HCT116 (cell line): ENCODE measurements at regions not wholly inside any gene's neighbourhood (a gene's known extent, or its start where the extent isn't known, plus 50 kb on each side); places are given as distances from the start of the nearest gene placed in this dataset.

ENCODE experiments used
- ATAC-seq: fragments of 200-7000 bp; cut with Tn5 transposase; 2 replicates; pipeline ENCODE4 v1.9.1; 2020; ENCODE audit warnings: mild to moderate bottlenecking, moderate library complexity
- BruUV-seq: library from RNA; stranded (reverse); fragments of 400-500 nt; replicated peaks from 2 replicates; lab custom pipeline; 2021; lab: Mats Ljungman, UMichigan
- CTCF ChIA-PET: fragments of 300-600 bp; sonication (Branson Sonifier 250); formaldehyde crosslinking; loops from one replicate; lab custom pipeline; 2021; ENCODE audit warnings: antibody characterized with exemption; lab: Charles Lee
- POLR2A ChIA-PET: fragments of 300-600, 350-600 bp; sonication (Branson Sonifier 250); formaldehyde crosslinking; loops from one replicate; lab custom pipeline; 2021; ENCODE audit warnings: antibody characterized with exemption; lab: Charles Lee
- RAD21 ChIA-PET, 2 experiments: fragments of 300-600 bp; sonication (Branson Sonifier 250); formaldehyde crosslinking; loops; one replicate each; lab custom pipeline; 2023; ENCODE audit warnings: low total read pairs in 2 of 2; ENCODE audit not compliant: uncharacterized antibody in 2 of 2, unreplicated experiment in 2 of 2, low non-redundant PET in 1 of 2; lab: Charles Lee
- DNase-seq: peaks from one replicate; pipeline ENCODE4 v3.0.0-alpha.2; 2010; ENCODE audit warnings: low read depth, low spot score
- H2AFZ ChIP-seq: fragments of 200-600 bp; shearing (Covaris generic), sonication (generic); 2 replicates; pipeline ENCODE4 v1.6.1; 2017; ENCODE audit warnings: low read depth, mixed run types, mixed read lengths, antibody characterized with exemption, low read length; ENCODE audit not compliant: poor library complexity, severe bottlenecking
- H3K27ac ChIP-seq: 2 replicates; pipeline ENCODE4 v1.5.1; 2012; ENCODE audit warnings: low read depth, low read length
- H3K27me3 ChIP-seq: fragments of 200-600 bp; sonication (generic); 2 replicates; pipeline ENCODE4 v1.6.1; 2016; ENCODE audit warnings: mixed run types, low read length, mixed read lengths; ENCODE audit not compliant: insufficient read depth
- H3K36me3 ChIP-seq, 2 experiments: fragments of 200-500 bp in 1 of 2; fragments of 200-600 bp in 1 of 2; sonication (Bioruptor generic) in 1 of 2; sonication (generic) in 1 of 2; 2 replicates each; pipeline versions ENCODE4 v1.5.1 to v1.6.1; 2014 to 2016; ENCODE audit warnings: low read length in 2 of 2, inconsistent platforms in 1 of 2, mixed read lengths in 1 of 2, mixed run types in 1 of 2; ENCODE audit not compliant: insufficient read depth in 2 of 2, control insufficient read depth in 1 of 2
- H3K4me1 ChIP-seq, 2 experiments: fragments of 200-600 bp in 1 of 2; sonication (generic) in 1 of 2; 2 replicates each; pipeline versions ENCODE4 v1.5.1 to v1.6.1; 2012 to 2017; ENCODE audit warnings: low read length in 2 of 2, inconsistent platforms in 1 of 2, mild to moderate bottlenecking in 1 of 2, mixed read lengths in 1 of 2, mixed run types in 1 of 2, moderate library complexity in 1 of 2; ENCODE audit not compliant: insufficient read depth in 2 of 2, control insufficient read depth in 1 of 2
- H3K4me2 ChIP-seq: fragments of 200-600 bp; sonication (generic); 2 replicates; pipeline ENCODE4 v1.6.1; 2017; ENCODE audit warnings: mixed run types, low read length, mixed read lengths
- H3K4me3 ChIP-seq, 2 experiments: fragments of 200-600 bp in 1 of 2; sonication (generic) in 1 of 2; replicated peaks in 1 of 2; 2 replicates each; pipeline ENCODE4 v1.5.1; 2011 to 2016; ENCODE audit warnings: low read length in 2 of 2, control low read depth in 1 of 2, low read depth in 1 of 2, mild to moderate bottlenecking in 1 of 2, mixed read lengths in 1 of 2, mixed run types in 1 of 2
- H3K79me2 ChIP-seq: fragments of 200-600 bp; sonication (generic); 2 replicates; pipeline ENCODE4 v1.6.1; 2017; ENCODE audit warnings: mild to moderate bottlenecking, mixed run types, low read length, moderate library complexity, mixed read lengths; ENCODE audit not compliant: insufficient read depth
- H3K9ac ChIP-seq: fragments of 200-600 bp; sonication (generic); 2 replicates; pipeline ENCODE4 v1.6.1; 2016; ENCODE audit warnings: low read length, mixed read lengths
- H3K9me2 ChIP-seq: fragments of 200-600 bp; sonication (generic), shearing (Covaris generic); 2 replicates; pipeline ENCODE4 v1.6.1; 2017; ENCODE audit warnings: mixed run types, mild to moderate bottlenecking, moderate library complexity; ENCODE audit not compliant: insufficient read depth
- H3K9me3 ChIP-seq, 2 experiments: fragments of 200-500 bp in 1 of 2; fragments of 200-600 bp in 1 of 2; sonication (Bioruptor generic) in 1 of 2; sonication (generic) in 1 of 2; 2 replicates each; pipeline ENCODE4 v1.6.1; 2014 to 2017; ENCODE audit warnings: low read length in 2 of 2, mixed read lengths in 2 of 2, inconsistent platforms in 1 of 2, low read depth in 1 of 2, mild to moderate bottlenecking in 1 of 2, mixed run types in 1 of 2, moderate library complexity in 1 of 2; ENCODE audit not compliant: control insufficient read depth in 1 of 2, insufficient read depth in 1 of 2
- H4K20me1 ChIP-seq: fragments of 200-600 bp; sonication (generic), shearing (Covaris generic); 2 replicates; pipeline ENCODE4 v1.6.1; 2017; ENCODE audit warnings: mixed run types, mild to moderate bottlenecking, moderate library complexity; ENCODE audit not compliant: insufficient read depth
- EGR1 ChIP-seq: IDR thresholded peaks from 2 replicates; pipeline ENCODE4 v1.6.1; 2012; ENCODE audit warnings: low read depth
- ELF1 ChIP-seq: IDR thresholded peaks from 2 replicates; pipeline ENCODE4 v1.6.1; 2012; ENCODE audit warnings: low read depth, borderline replicate concordance
- FOSL1 ChIP-seq: IDR thresholded peaks from 2 replicates; pipeline ENCODE4 v1.6.1; 2012; ENCODE audit warnings: low read depth
- JUND ChIP-seq: IDR thresholded peaks from 2 replicates; pipeline ENCODE4 v1.6.1; 2012
- RAD21 ChIP-seq: IDR thresholded peaks from 2 replicates; pipeline ENCODE4 v1.6.1; 2012; ENCODE audit warnings: low read depth, mild to moderate bottlenecking
- SP1 ChIP-seq: IDR thresholded peaks from 2 replicates; pipeline ENCODE4 v1.6.1; 2012; ENCODE audit warnings: low read depth
- ZBTB33 ChIP-seq: IDR thresholded peaks from 2 replicates; pipeline ENCODE4 v1.6.1; 2011; ENCODE audit warnings: mild to moderate bottlenecking, low read length, moderate library complexity; ENCODE audit not compliant: insufficient replicate concordance; ENCODE audit errors: extremely low read depth
- intact Hi-C: fragments of 100-400 bp; cut with micrococcal nuclease; formaldehyde crosslinking; loops from 2 replicates; pipeline ENCODE4 v1.10.0; 2022

DNA sequence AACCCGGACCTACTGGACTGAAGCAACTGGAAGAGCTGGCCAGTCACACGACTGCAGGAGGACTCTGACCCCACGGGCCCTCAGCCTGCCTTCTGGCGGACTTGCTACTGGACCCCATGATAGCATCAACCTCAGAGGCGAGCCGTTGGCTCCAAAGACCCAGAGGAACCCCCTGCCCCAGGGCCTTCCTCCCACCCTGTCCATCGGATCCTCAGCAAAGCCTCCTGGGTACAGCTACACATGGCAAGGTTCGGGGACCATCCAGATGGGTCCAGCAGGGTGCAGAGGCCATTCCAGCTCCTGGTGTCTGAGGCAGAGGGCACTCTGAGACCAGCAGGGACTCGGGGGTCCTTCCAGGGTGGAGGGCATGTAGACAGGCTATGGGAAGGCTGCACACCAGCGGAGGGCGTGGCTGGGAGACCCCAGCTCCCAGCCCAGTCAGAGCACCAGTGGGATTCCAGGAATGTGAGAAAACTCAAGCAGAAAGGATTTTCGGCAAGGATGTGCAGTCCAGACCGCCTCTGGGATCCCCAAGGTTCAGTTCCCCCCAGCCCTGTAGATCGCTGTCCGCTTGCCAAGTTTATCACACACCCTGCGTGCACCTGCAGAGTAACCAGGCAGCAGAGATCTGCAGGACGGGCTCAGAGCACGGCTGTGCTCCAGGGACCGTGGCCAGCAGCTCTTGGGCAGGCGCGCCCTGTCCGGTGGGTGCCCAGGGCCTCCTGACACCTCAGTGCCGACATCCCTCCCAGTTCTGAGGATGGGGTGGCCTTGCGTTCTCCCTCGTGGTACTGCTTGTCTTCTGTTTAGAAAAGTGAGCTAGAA lies 89.8 kb upstream of the PPP2R2D start:
- Histone ChIP-seq H3K4me2 (no peak overlapping the region), H3K9ac (no peak overlapping the region), H4K20me1 (no peaks in the 10 kb centered on the region), H3K36me3 (no peaks in the 10 kb centered on the region), H2AFZ (no peak overlapping the region), H3K79me2 (no peaks in the 10 kb centered on the region), H3K9me3 (no peaks in the 10 kb centered on the region), H3K4me3 (no peak overlapping the region), H3K27ac (no peak overlapping the region), H3K4me1 (no peaks in the 10 kb centered on the region), H3K9me2 (no peaks in the 10 kb centered on the region), H3K27me3 (0 out of 2 replicates have a peak, but pooled peaks cover 6% of the 10 kb centered on the region)
- intact Hi-C loops, result no loop called here
- ATAC-seq (no peak), DNase-seq (no peak)
- POLR2A ChIA-PET, result no interaction called here
- RAD21 ChIA-PET, result no interaction called here
- CTCF ChIA-PET, result no interaction called here
- BruUV-seq, result no TSS peak
- TF ChIP-seq RAD21 (no peak), ZBTB33 (no peak), JUND (no peak), SP1 (no peak), EGR1 (no peak), ELF1 (no peak), FOSL1 (no peak)
